KMS-11 (cell line): ENCODE measurements at regions not wholly inside any gene's neighbourhood (a gene's known extent, or its start where the extent isn't known, plus 50 kb on each side); places are given as distances from the start of the nearest gene placed in this dataset.

Experiments
- H2AFZ ChIP-seq: fragments of 200-600 bp; sonication (generic); 2 replicates; pipeline ENCODE4 v1.6.1; 2016; ENCODE audit warnings: antibody characterized with exemption, mixed run types, low read depth
- H3K27ac ChIP-seq: fragments of 200-600 bp; sonication (generic); 2 replicates; pipeline ENCODE4 v1.6.1; 2016; ENCODE audit warnings: mild to moderate bottlenecking, mixed run types
- H3K27me3 ChIP-seq: fragments of 200-600 bp; sonication (generic); 2 replicates; pipeline ENCODE4 v1.6.1; 2017; ENCODE audit warnings: mild to moderate bottlenecking, low read depth, mixed run types, moderate library complexity; ENCODE audit not compliant: insufficient read depth
- H3K36me3 ChIP-seq: fragments of 200-600 bp; sonication (generic); 2 replicates; pipeline ENCODE4 v1.6.1; 2017; ENCODE audit warnings: mild to moderate bottlenecking, mixed run types; ENCODE audit not compliant: insufficient read depth
- H3K4me1 ChIP-seq: fragments of 200-600 bp; sonication (generic); 2 replicates; pipeline ENCODE4 v1.6.1; 2016; ENCODE audit warnings: mild to moderate bottlenecking, low read depth, mixed run types; ENCODE audit not compliant: poor library complexity, severe bottlenecking
- H3K4me2 ChIP-seq: fragments of 200-600 bp; sonication (generic); 2 replicates; pipeline ENCODE4 v1.7.0; 2016; ENCODE audit warnings: mild to moderate bottlenecking, mixed run types
- H3K4me3 ChIP-seq: fragments of 200-600 bp; sonication (generic); IDR thresholded peaks from 2 replicates; pipeline ENCODE4 v1.6.1; 2017; ENCODE audit warnings: low read depth, low read length, mixed read lengths; ENCODE audit not compliant: insufficient read depth
- H3K79me2 ChIP-seq: fragments of 200-600 bp; sonication (generic); 2 replicates; pipeline ENCODE4 v1.6.1; 2016; ENCODE audit warnings: low read depth, mixed run types; ENCODE audit not compliant: insufficient read depth
- H3K9ac ChIP-seq: fragments of 200-600 bp; sonication (generic); 2 replicates; pipeline ENCODE4 v1.6.1; 2016; ENCODE audit warnings: mild to moderate bottlenecking, mixed run types
- H4K20me1 ChIP-seq: fragments of 200-600 bp; sonication (generic); 2 replicates; pipeline ENCODE4 v1.6.1; 2016; ENCODE audit warnings: mild to moderate bottlenecking, mixed run types; ENCODE audit not compliant: insufficient read depth
- CTCF ChIP-seq: fragments of 200-600 bp; sonication (generic); conservative IDR thresholded peaks from 2 replicates; pipeline ENCODE4 v1.6.1; 2017; ENCODE audit warnings: low read depth, mild to moderate bottlenecking, antibody characterized with exemption, low read length, moderate library complexity, mixed read lengths

GRCh38 chr5:67992923-67993322, 222.6 kb upstream of the PIK3R1 start:
- no peaks in the 10 kb centered on the region for H3K36me3 ChIP-seq
- no peak for TF ChIP-seq CTCF
- H3K27ac ChIP-seq = no peak overlapping the region
- no peak overlapping the region for H3K4me3 ChIP-seq
- no peaks in the 10 kb centered on the region for H3K79me2 ChIP-seq
- no peak overlapping the region for H3K9ac ChIP-seq
- H3K4me2 ChIP-seq = no peak overlapping the region
- no peaks in the 10 kb centered on the region for H3K27me3 ChIP-seq
- no peak overlapping the region for H2AFZ ChIP-seq
- H3K4me1 ChIP-seq = no peaks in the 10 kb centered on the region
- H4K20me1 ChIP-seq = no peaks in the 10 kb centered on the region

GRCh38 chr5:67989456-67989855, 226.1 kb upstream of the PIK3R1 start:
- Histone ChIP-seq H3K27ac (no peak overlapping the region), H4K20me1 (no peaks in the 10 kb centered on the region), H3K4me1 (no peaks in the 10 kb centered on the region), H3K27me3 (no peaks in the 10 kb centered on the region), H3K9ac (no peak overlapping the region), H3K36me3 (no peaks in the 10 kb centered on the region), H3K79me2 (no peaks in the 10 kb centered on the region), H3K4me3 (no peak overlapping the region), H2AFZ (no peak overlapping the region), H3K4me2 (no peak overlapping the region)
- TF ChIP-seq CTCF = no peak

- no peak for TF ChIP-seq CTCF
- Histone ChIP-seq H3K4me1 (peaks cover 4% of the 10 kb centered on the region), H3K4me2 (no peak overlapping the region), H2AFZ (no peak overlapping the region), H3K36me3 (no peaks in the 10 kb centered on the region), H3K27ac (no peak overlapping the region), H4K20me1 (no peaks in the 10 kb centered on the region), H3K9ac (no peak overlapping the region), H3K27me3 (no peaks in the 10 kb centered on the region), H3K79me2 (no peaks in the 10 kb centered on the region), H3K4me3 (no peak overlapping the region)
Observed at GRCh38 chr5:67986761-67987160, 228.8 kb upstream of the PIK3R1 start.

GRCh38 chr5:67985686-67986387, 229.7 kb upstream of the PIK3R1 start:
- Histone ChIP-seq H3K27me3 (no peaks in the 10 kb centered on the region), H3K79me2 (no peaks in the 10 kb centered on the region), H3K4me1 (peaks cover 4% of the 10 kb centered on the region), H3K27ac (no peak overlapping the region), H3K4me2 (no peak overlapping the region), H3K36me3 (no peaks in the 10 kb centered on the region), H4K20me1 (no peaks in the 10 kb centered on the region), H3K9ac (no peak overlapping the region), H3K4me3 (no peak overlapping the region), H2AFZ (no peak overlapping the region)
- no peak for TF ChIP-seq CTCF
